Ishikawa (cell line): ENCODE measurements at regions not wholly inside any gene's neighbourhood (a gene's known extent, or its start where the extent isn't known, plus 50 kb on each side); places are given as distances from the start of the nearest gene placed in this dataset.

Experiments
- CEBPB ChIP-seq: IDR thresholded peaks from 2 replicates; pipeline ENCODE4 v1.6.1; 2012
- CREB1 ChIP-seq: IDR thresholded peaks from 2 replicates; pipeline ENCODE4 v1.6.1; 2012; ENCODE audit warnings: low read depth
- EGR1 ChIP-seq: IDR thresholded peaks from 2 replicates; pipeline ENCODE4 v1.6.1; 2012
- EP300 ChIP-seq: IDR thresholded peaks from 2 replicates; pipeline ENCODE4 v1.6.1; 2012; ENCODE audit warnings: borderline replicate concordance
- FOXM1 ChIP-seq: IDR thresholded peaks from 2 replicates; pipeline ENCODE4 v1.6.1; 2012; ENCODE audit warnings: low read depth, borderline replicate concordance
- NFIC ChIP-seq: IDR thresholded peaks from 2 replicates; pipeline ENCODE4 v1.6.1; 2012
- RAD21 ChIP-seq: IDR thresholded peaks from 2 replicates; pipeline ENCODE4 v1.6.1; 2012; ENCODE audit warnings: low read depth
- TAF1 ChIP-seq: IDR thresholded peaks from 2 replicates; pipeline ENCODE4 v1.6.1; 2012; ENCODE audit warnings: low read depth, mild to moderate bottlenecking
- TCF12 ChIP-seq: IDR thresholded peaks from 2 replicates; pipeline ENCODE4 v1.6.1; 2012; ENCODE audit warnings: low read depth
- TEAD4 ChIP-seq: IDR thresholded peaks from 2 replicates; pipeline ENCODE4 v1.6.1; 2012
- YY1 ChIP-seq: IDR thresholded peaks from 2 replicates; pipeline ENCODE4 v1.6.1; 2012; ENCODE audit warnings: low read depth
- ZBTB7A ChIP-seq: IDR thresholded peaks from 2 replicates; pipeline ENCODE4 v1.6.1; 2012; ENCODE audit warnings: low read depth
- TF ChIP-seq, protein P1 (sequence below): IDR thresholded peaks from 2 replicates; pipeline ENCODE4 v1.6.1; 2012; ENCODE audit warnings: low read depth, mild to moderate bottlenecking
- TF ChIP-seq, protein P2 (sequence below): IDR thresholded peaks from 2 replicates; pipeline ENCODE4 v1.6.1; 2012
- TF ChIP-seq, protein P3 (sequence below): IDR thresholded peaks from 2 replicates; pipeline ENCODE4 v1.6.1; 2012

DNA sequence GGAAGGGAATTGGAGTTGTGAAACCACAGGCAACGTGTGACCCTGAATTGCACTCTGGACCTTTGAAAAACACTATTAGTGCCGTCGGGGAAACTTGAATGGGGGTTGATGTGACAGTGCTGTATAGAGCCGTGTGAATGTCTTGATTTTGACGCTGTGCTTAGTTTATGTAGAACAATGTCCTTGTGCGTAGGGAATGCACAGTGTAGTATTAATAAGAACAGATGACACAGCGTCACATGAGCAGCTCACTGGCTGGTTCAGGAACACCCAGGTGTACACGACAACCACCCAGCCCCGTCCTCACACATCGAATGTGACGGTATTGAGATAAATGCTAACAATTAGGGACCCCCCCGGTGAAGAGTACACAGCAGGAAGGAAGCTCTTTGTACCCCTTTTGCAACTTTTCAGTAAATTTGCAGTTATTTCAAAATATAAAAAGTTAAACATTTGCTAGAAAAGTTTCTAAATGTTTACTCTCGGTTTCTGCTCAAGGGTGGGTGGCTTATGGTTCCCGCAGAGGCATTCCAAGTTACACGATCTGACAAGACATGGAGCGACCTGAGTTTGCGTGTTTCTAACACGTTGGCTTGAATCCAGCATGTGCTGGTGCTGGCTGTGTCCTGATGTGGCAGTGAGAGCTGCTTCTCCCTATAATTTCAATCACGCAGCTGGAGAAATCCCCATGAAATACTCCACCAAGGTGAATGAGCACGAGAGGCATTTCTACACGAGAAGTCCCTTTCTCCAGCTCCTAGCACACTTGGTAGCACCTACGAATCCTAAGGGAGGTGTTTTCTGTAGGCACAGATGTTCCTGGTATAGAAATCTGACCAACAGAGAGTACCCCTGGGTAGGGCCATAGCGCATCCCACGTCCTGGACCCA is 208.0 kb upstream of the EXOC2 start:
- TF ChIP-seq TCF12 (no peak), TAF1 (no peak), TEAD4 (no peak), EGR1 (no peak)

DNA sequence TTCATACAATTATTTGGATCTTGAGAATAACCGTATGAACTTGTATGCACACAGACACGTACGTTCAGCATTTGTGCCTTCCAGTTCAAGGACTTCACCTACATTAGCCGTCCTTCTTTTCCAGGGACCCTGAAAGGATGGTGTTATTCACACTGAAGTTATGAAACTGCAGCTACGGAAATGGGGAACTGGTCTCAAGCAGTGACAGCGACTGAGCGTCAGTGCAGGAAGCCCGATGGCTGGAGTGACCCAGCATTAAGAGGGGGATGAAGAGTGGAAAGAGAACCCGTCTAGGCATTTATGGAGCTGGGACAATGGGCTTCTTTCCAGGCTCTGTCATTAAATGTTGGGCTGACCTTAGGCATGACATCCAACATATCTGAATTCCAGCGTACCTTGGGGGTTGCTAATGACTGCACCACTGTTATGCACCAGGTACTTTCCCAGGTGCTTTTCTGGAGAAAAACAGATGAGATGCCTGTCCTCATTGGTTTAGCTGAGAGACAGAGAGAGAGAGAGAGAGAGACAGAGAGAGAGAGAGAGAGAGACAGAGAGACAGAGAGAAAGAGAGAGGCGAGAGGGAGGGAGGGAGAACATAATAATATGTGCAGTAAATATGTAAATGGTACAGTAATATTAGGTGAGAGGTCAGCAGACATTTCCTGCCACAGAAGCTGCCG is 204.7 kb upstream of the EXOC2 start:
- TF ChIP-seq NFIC (no peak), RAD21 (no peak), EP300 (no peak), ZBTB7A (no peak), EGR1 (no peak), FOXM1 (no peak), YY1 (no peak), CREB1 (no peak), CEBPB (no peak), TAF1 (no peak), TCF12 (no peak), TEAD4 (no peak)
- TF ChIP-seq, protein P1, sequence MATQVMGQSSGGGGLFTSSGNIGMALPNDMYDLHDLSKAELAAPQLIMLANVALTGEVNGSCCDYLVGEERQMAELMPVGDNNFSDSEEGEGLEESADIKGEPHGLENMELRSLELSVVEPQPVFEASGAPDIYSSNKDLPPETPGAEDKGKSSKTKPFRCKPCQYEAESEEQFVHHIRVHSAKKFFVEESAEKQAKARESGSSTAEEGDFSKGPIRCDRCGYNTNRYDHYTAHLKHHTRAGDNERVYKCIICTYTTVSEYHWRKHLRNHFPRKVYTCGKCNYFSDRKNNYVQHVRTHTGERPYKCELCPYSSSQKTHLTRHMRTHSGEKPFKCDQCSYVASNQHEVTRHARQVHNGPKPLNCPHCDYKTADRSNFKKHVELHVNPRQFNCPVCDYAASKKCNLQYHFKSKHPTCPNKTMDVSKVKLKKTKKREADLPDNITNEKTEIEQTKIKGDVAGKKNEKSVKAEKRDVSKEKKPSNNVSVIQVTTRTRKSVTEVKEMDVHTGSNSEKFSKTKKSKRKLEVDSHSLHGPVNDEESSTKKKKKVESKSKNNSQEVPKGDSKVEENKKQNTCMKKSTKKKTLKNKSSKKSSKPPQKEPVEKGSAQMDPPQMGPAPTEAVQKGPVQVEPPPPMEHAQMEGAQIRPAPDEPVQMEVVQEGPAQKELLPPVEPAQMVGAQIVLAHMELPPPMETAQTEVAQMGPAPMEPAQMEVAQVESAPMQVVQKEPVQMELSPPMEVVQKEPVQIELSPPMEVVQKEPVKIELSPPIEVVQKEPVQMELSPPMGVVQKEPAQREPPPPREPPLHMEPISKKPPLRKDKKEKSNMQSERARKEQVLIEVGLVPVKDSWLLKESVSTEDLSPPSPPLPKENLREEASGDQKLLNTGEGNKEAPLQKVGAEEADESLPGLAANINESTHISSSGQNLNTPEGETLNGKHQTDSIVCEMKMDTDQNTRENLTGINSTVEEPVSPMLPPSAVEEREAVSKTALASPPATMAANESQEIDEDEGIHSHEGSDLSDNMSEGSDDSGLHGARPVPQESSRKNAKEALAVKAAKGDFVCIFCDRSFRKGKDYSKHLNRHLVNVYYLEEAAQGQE, result no peak
- TF ChIP-seq, protein P2, sequence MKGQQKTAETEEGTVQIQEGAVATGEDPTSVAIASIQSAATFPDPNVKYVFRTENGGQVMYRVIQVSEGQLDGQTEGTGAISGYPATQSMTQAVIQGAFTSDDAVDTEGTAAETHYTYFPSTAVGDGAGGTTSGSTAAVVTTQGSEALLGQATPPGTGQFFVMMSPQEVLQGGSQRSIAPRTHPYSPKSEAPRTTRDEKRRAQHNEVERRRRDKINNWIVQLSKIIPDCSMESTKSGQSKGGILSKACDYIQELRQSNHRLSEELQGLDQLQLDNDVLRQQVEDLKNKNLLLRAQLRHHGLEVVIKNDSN, result no peak
- TF ChIP-seq, protein P3, sequence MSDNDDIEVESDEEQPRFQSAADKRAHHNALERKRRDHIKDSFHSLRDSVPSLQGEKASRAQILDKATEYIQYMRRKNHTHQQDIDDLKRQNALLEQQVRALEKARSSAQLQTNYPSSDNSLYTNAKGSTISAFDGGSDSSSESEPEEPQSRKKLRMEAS, result no peak

DNA sequence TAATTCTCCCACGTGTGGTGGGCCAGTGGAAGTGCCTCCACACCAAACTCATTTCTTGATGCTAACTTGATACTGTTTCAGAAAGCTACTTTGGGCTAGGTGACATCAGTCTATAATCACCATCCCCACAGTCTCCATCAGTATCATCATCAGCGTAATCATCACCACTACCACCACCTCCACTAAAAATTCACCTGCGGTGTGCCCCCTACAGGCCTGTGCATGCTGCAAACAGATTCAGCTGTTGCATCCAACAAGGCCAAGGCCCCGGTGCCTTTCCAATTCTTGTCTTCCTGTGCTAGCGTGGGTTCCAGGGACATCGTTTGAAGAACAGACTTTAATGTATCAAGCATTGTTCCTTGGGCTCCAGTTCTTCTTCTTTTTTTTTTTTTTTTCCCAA is 201.3 kb upstream of the EXOC2 start:
- TF ChIP-seq TAF1 (no peak), ZBTB7A (no peak), EGR1 (no peak), CEBPB (no peak), NFIC (no peak), RAD21 (no peak), YY1 (no peak)
- TF ChIP-seq, protein P1, result no peak

DNA sequence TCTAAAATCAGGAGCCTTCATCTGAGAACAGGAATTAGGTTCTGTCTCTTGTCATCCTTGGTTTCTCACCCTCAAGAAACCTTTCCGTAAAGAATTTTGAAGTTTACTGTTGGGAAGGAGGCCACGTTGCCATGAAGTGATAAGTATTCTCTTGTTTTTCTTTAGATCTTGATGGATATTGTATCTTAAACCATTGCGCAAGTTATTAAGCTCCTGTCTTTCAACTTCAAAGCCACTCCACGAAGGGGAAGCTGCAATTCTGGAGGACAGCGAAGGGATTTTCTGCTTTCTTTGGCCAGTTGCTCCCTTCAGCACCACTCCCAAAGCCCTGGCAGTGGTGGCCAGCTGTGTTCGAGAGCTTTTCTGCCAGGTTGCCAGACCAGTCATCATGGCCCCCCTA is 198.1 kb upstream of the EXOC2 start:
- no peak for TF ChIP-seq CREB1
- no peak for TF ChIP-seq EP300
- TF ChIP-seq TEAD4, result no peak
- TF ChIP-seq, protein P3, result no peak
- TF ChIP-seq EGR1, result no peak
- TF ChIP-seq, protein P2, result no peak
- TF ChIP-seq YY1, result no peak
- TF ChIP-seq, protein P1, result no peak
- TF ChIP-seq ZBTB7A, result no peak
- no peak for TF ChIP-seq CEBPB
- TF ChIP-seq FOXM1, result no peak
- TF ChIP-seq RAD21, result no peak
- no peak for TF ChIP-seq TAF1
